ENCODE measurements at regions not wholly inside any gene's neighbourhood (a gene's known extent, or its start where the extent isn't known, plus 50 kb on each side); places are given as distances from the start of the nearest gene placed in this dataset.

DNA sequence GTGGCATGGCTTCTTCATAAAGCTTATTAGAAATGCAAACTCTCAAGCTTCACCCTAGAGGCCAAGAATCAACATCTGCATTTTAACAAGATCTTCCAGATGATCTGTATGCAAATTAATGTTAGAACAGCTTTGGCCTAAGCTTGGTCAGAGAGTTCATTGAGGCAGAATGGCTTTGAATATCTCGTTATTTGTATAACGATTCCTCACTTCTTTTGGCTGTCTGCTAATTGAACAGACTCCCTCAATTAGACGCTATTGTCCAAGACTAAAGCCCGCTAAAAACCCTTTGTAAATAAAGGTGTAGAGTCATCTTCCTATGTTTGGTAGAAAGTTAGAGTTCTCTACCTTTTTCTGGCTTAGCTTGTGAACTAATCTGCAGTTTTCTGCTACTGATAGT is 1453.7 kb downstream of the CDH8 start:
- TF ChIP-seq POLR2A (IDR thresholded peaks at IDR 0.05; ENCODE audit: low read length) (no peak), GATA1 (IDR thresholded peaks at IDR 0.05; ENCODE audit: low read depth, low read length) (no peak)
